Osteocyte (in vitro differentiated cells): ENCODE measurements at regions not wholly inside any gene's neighbourhood (a gene's known extent, or its start where the extent isn't known, plus 50 kb on each side); places are given as distances from the start of the nearest gene placed in this dataset.

ENCODE experiments used
- DNase-seq: peaks from one replicate; pipeline ENCODE4 v3.0.0; 2021; ENCODE audit warnings: mixed read lengths; ENCODE audit not compliant: unreplicated experiment; ENCODE audit errors: extremely low spot score
- H3K27ac Mint-ChIP-seq: one replicate; pipeline ENCODE4 v1.8.0; 2021; ENCODE audit warnings: mild to moderate bottlenecking, mixed read lengths; ENCODE audit not compliant: unreplicated experiment
- H3K27me3 Mint-ChIP-seq: one replicate; pipeline ENCODE4 v1.8.0; 2021; ENCODE audit warnings: mixed read lengths; ENCODE audit not compliant: unreplicated experiment
- H3K36me3 Mint-ChIP-seq: one replicate; pipeline ENCODE4 v1.8.0; 2021; ENCODE audit warnings: mixed read lengths; ENCODE audit not compliant: unreplicated experiment
- H3K4me1 Mint-ChIP-seq: one replicate; pipeline ENCODE4 v1.8.0; 2021; ENCODE audit warnings: mixed read lengths; ENCODE audit not compliant: unreplicated experiment
- H3K4me3 Mint-ChIP-seq: one replicate; pipeline ENCODE4 v1.8.0; 2021; ENCODE audit warnings: mild to moderate bottlenecking, moderate library complexity, mixed read lengths; ENCODE audit not compliant: unreplicated experiment
- H3K9me3 Mint-ChIP-seq: one replicate; pipeline ENCODE4 v1.8.0; 2021; ENCODE audit warnings: mixed read lengths; ENCODE audit not compliant: unreplicated experiment
- TF ChIP-seq, protein P1 (sequence below): fragments of 200-600 bp; sonication (generic); IDR thresholded peaks from 2 replicates; pipeline ENCODE4 v1.5.0; 2021; ENCODE audit warnings: antibody characterized with exemption, mild to moderate bottlenecking, moderate library complexity

DNA sequence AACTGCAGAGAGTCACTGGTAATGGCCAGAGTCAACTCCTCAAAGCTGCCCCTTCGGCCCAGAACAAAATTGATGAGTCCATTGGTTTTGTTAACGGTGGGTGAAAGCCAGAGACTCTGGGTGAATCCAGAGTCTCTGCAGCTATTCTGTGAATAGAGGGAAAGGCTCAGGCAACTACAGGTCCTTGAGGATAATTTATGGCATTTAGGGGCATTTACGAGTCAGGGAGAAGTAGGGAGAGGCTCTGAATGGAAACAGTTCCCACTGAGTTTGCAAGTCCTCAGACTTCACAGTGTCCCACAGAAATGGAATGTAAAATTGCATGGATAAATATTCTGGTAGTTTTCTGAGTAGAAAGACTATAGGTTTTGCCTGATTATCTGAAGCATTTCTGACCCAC lies 257.8 kb downstream of the SEC61B start:
- Mint-ChIP-seq H3K4me3 (no peak overlapping the region), H3K27me3 (peaks cover 6% of the 10 kb centered on the region), H3K36me3 (peaks cover 2% of the 10 kb centered on the region), H3K4me1 (peaks cover 2% of the 10 kb centered on the region), H3K9me3 (peaks cover 10% of the 10 kb centered on the region), H3K27ac (no peak overlapping the region)
- TF ChIP-seq, protein P1, sequence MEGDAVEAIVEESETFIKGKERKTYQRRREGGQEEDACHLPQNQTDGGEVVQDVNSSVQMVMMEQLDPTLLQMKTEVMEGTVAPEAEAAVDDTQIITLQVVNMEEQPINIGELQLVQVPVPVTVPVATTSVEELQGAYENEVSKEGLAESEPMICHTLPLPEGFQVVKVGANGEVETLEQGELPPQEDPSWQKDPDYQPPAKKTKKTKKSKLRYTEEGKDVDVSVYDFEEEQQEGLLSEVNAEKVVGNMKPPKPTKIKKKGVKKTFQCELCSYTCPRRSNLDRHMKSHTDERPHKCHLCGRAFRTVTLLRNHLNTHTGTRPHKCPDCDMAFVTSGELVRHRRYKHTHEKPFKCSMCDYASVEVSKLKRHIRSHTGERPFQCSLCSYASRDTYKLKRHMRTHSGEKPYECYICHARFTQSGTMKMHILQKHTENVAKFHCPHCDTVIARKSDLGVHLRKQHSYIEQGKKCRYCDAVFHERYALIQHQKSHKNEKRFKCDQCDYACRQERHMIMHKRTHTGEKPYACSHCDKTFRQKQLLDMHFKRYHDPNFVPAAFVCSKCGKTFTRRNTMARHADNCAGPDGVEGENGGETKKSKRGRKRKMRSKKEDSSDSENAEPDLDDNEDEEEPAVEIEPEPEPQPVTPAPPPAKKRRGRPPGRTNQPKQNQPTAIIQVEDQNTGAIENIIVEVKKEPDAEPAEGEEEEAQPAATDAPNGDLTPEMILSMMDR: no peak
- no peak for DNase-seq

DNA sequence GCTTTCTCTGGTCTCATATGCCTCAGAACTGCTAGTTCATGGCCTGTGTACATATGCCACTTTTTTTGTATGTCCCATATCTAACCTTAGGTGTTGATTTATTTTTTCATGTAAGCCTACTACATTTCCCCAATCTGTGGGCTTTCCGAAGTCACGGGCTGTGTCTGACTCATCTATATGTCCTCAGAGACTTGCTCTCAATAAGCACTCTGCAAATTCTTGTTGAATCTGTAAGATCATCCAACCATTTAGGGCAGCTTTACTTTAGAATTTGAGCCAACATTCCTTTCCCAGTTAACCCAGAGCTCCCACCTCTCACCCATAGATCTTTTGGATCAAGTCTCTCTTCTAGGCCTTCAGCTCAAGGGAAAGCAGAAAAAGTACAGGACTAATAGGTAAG lies 263.4 kb downstream of the SEC61B start:
- H3K4me1 Mint-ChIP-seq: peaks cover 38% of the 10 kb centered on the region
- H3K27ac Mint-ChIP-seq: no peak overlapping the region
- TF ChIP-seq, protein P1: no peak
- no peak overlapping the region for H3K4me3 Mint-ChIP-seq
- peaks cover 14% of the 10 kb centered on the region for H3K9me3 Mint-ChIP-seq
- H3K36me3 Mint-ChIP-seq: peaks cover 2% of the 10 kb centered on the region
- DNase-seq: no peak
- peaks cover 3% of the 10 kb centered on the region for H3K27me3 Mint-ChIP-seq

- Mint-ChIP-seq H3K4me1 (peaks cover 50% of the 10 kb centered on the region), H3K27ac (no peak overlapping the region), H3K27me3 (no peaks in the 10 kb centered on the region), H3K9me3 (peaks cover 14% of the 10 kb centered on the region), H3K4me3 (no peak overlapping the region), H3K36me3 (peaks cover 2% of the 10 kb centered on the region)
- DNase-seq: no peak
- TF ChIP-seq, protein P1: no peak
Measured at GRCh38 chr9:99486684-99487083, 264.6 kb downstream of the SEC61B start.

- Mint-ChIP-seq H3K27ac (no peak overlapping the region), H3K9me3 (peaks cover 14% of the 10 kb centered on the region), H3K27me3 (no peaks in the 10 kb centered on the region), H3K4me1 (peaks cover 54% of the 10 kb centered on the region), H3K36me3 (peaks cover 2% of the 10 kb centered on the region), H3K4me3 (no peak overlapping the region)
- TF ChIP-seq, protein P1: no peak
- DNase-seq: no peak
Measured at GRCh38 chr9:99488131-99489059, 266.3 kb downstream of the SEC61B start.

DNA sequence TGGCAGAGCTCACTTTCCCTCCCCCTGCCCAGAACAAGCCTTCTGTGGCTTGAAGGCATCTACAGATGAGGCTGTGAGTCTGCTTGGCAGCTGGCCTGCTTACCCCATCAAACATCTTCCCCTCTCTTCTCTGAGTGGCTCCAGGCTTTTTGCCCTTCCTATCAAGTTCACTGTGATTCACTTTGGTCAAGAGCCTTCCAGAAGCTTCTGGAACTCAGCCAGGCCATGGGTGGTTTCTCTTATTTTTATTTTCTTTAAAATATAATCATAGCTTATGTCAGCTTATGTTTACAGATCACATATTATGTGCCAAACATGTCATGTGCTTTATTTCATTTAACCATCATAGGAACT lies 267.0 kb downstream of the SEC61B start:
- TF ChIP-seq, protein P1: no peak
- no peaks in the 10 kb centered on the region for H3K36me3 Mint-ChIP-seq
- H3K27me3 Mint-ChIP-seq: no peaks in the 10 kb centered on the region
- peaks cover 10% of the 10 kb centered on the region for H3K9me3 Mint-ChIP-seq
- H3K27ac Mint-ChIP-seq: no peak overlapping the region
- no peak overlapping the region for H3K4me3 Mint-ChIP-seq
- no peak for DNase-seq
- H3K4me1 Mint-ChIP-seq: peaks cover 54% of the 10 kb centered on the region
